Omental fat pad (tissue), 3 donors: ENCODE measurements at regions not wholly inside any gene's neighbourhood (a gene's known extent, or its start where the extent isn't known, plus 50 kb on each side); places are given as distances from the start of the nearest gene placed in this dataset.

Source experiments
- ATAC-seq: fragments of 150-250 bp; one replicate; pipeline ENCODE4 v1.9.1; 2016; ENCODE audit warnings: mild to moderate bottlenecking, moderate library complexity; ENCODE audit not compliant: low FRiP score
- DNase-seq: peaks from one replicate; pipeline ENCODE4 v3.0.0-alpha.2; 2019; ENCODE audit warnings: low spot score
- CTCF ChIP-seq, 3 donors: fragments of 450-650 bp; IDR thresholded peaks; one replicate each; pipeline ENCODE4 v1.5.1; 2016 to 2017; ENCODE audit warnings: antibody characterized with exemption in 3 of 3, mild to moderate bottlenecking in 3 of 3, moderate library complexity in 2 of 3

GRCh38 chr18:60925892-60926291, 407.3 kb upstream of the CDH20 start:
- ATAC-seq (no peak), DNase-seq (no peak)
- no peak for TF ChIP-seq CTCF (IDR thresholded peaks at IDR 0.05)

- DNase-seq (no peak), ATAC-seq (no peak)
- no peak for TF ChIP-seq CTCF (IDR thresholded peaks at IDR 0.05)
Observed at GRCh38 chr18:60929966-60930365, 403.3 kb upstream of the CDH20 start.

DNA sequence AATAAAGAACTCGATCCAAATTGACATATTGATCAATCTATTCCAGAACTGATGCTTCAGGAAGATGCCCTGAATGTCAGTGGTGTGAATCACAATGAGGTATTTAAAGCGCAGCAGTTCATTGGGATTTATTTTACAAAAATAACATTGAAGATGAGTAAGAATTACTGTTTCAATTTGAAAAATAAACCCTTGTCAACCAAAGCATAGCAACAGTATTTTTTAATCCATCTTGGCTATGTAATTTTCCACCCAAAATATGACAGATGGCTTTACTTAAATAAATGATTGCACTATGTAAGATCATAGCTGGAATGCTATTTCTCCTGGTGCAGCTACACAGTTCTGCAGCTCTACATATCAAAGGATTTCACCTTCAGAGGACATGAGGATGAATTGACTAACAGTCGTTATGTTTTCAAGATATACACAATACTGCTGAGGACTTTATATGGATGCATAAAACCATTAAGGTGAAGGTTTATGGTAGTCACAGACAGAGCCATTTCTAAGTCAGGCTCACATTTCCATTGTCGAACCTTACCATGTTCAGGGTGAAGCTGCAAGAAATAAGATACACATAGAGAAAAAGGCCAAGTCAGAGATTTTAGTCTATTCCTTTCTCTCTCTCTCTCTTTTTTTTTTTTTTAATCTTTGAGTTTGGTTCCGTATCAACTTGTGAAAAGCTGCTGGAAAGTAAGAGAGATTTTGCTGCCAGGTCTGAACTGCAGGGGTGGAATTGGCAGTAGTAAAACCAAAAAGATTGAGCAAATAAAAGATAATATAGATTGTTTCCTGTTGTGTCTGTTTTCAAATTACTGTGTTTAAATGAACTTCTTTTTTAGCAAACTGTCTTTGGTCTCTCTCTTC, 398.0 kb upstream of the CDH20 start:
- TF ChIP-seq CTCF (IDR thresholded peaks at IDR 0.05), result no peak
- no peak for ATAC-seq
- no peak for DNase-seq

- ATAC-seq, result no peak
- no peak for DNase-seq
- TF ChIP-seq CTCF (IDR thresholded peaks at IDR 0.05), result no peak
Observed at GRCh38 chr18:60936101-60936500, 397.1 kb upstream of the CDH20 start.

GRCh38 chr18:60943297-60943696, 389.9 kb upstream of the CDH20 start:
- no peak for TF ChIP-seq CTCF (IDR thresholded peaks at IDR 0.05)
- ATAC-seq (no peak), DNase-seq (no peak)

DNA sequence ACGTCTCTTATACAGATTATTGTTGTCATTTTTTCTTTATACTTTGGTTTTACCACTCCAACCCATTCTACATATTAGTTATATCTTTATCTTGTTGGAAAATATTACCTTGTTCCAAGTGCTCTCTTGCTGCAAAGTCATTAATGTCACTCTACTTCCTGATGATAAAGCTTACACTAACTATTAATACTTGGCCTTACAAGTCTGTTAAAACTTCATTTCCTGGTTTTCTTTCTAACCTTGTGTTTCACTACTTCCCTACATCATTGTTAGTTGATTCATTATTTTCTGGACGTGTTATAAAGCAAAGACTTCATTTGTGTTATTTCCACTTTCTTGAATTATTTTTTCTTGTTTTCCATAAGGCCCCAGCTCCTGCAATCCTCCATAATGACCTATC, 382.6 kb upstream of the CDH20 start:
- TF ChIP-seq CTCF (IDR thresholded peaks at IDR 0.05), result no peak
- ATAC-seq, result no peak
- no peak for DNase-seq

GRCh38 chr18:60951091-60951490, 382.1 kb upstream of the CDH20 start:
- ATAC-seq (no peak), DNase-seq (no peak)
- no peak for TF ChIP-seq CTCF (IDR thresholded peaks at IDR 0.05)
